Stimulated activated CD8-positive, alpha-beta memory T cell treated with anti-CD3 and anti-CD28 coated beads, Interleukin-4, amount 100 ng/mL, for 4 hours (primary cell): ENCODE measurements at regions not wholly inside any gene's neighbourhood (a gene's known extent, or its start where the extent isn't known, plus 50 kb on each side); places are given as distances from the start of the nearest gene placed in this dataset.

ENCODE experiments used
- DNase-seq, 2 donors: peaks; one replicate each; pipeline ENCODE4 v3.0.0-alpha.2; 2020; ENCODE audit warnings: low read depth in 2 of 2, low spot score in 1 of 2

GRCh38 chr2:145836986-145837385 lies 1317.1 kb upstream of the ZEB2 start:
- DNase-seq, result no peak

GRCh38 chr2:145835665-145836064 lies 1315.7 kb upstream of the ZEB2 start:
- no peak for DNase-seq

- no peak for DNase-seq
These were observed 1312.8 kb upstream of the ZEB2 start for GRCh38 chr2:145832681-145833080.

- DNase-seq, result no peak
These were observed 1310.0 kb upstream of the ZEB2 start for GRCh38 chr2:145829931-145830330.

GRCh38 chr2:145827235-145827634 lies 1307.3 kb upstream of the ZEB2 start:
- no peak for DNase-seq

- no peak for DNase-seq
These were observed 1304.5 kb upstream of the ZEB2 start for GRCh38 chr2:145824384-145824783.

GRCh38 chr2:145822892-145823534 lies 1303.1 kb upstream of the ZEB2 start:
- no peak for DNase-seq

GRCh38 chr2:145820651-145821050 lies 1300.7 kb upstream of the ZEB2 start:
- no peak for DNase-seq

- no peak for DNase-seq
These were observed 1299.1 kb upstream of the ZEB2 start for GRCh38 chr2:145818890-145819504.

GRCh38 chr2:145815933-145816332 lies 1296.0 kb upstream of the ZEB2 start:
- DNase-seq, result no peak

GRCh38 chr2:145813481-145813880 lies 1293.6 kb upstream of the ZEB2 start:
- no peak for DNase-seq

- DNase-seq, result no peak
These were observed 1292.2 kb upstream of the ZEB2 start for GRCh38 chr2:145812165-145812554.

- no peak for DNase-seq
These were observed 1291.6 kb upstream of the ZEB2 start for GRCh38 chr2:145811276-145812164.

- no peak for DNase-seq
These were observed 1288.0 kb upstream of the ZEB2 start for GRCh38 chr2:145807968-145808367.

GRCh38 chr2:145807554-145807953 lies 1287.6 kb upstream of the ZEB2 start:
- DNase-seq, result no peak

- DNase-seq, result no peak
These were observed 1286.6 kb upstream of the ZEB2 start for GRCh38 chr2:145806546-145806945.

- no peak for DNase-seq
These were observed 1282.2 kb upstream of the ZEB2 start for GRCh38 chr2:145802133-145802532.

GRCh38 chr2:145801210-145801609 lies 1281.3 kb upstream of the ZEB2 start:
- no peak for DNase-seq

- no peak for DNase-seq
These were observed 1280.5 kb upstream of the ZEB2 start for GRCh38 chr2:145800151-145801091.

GRCh38 chr2:145799595-145800108 lies 1279.7 kb upstream of the ZEB2 start:
- DNase-seq, result no peak

- no peak for DNase-seq
These were observed 1278.5 kb upstream of the ZEB2 start for GRCh38 chr2:145798419-145798818.
